ENCODE measurements at regions not wholly inside any gene's neighbourhood (a gene's known extent, or its start where the extent isn't known, plus 50 kb on each side); places are given as distances from the start of the nearest gene placed in this dataset.
"Not testable (repeated sequence)": the region's sequence is repeated elsewhere in the genome, so short reads cannot be mapped to it uniquely, and the experiment has no call there.

GRCh38 chr5:92760550-92760949 is 820.5 kb downstream of the NR2F1-AS1 start:
- no peak for DNase-seq

- peak; percentile 14 for DNase-seq
Observed at GRCh38 chr5:92758552-92758951, 822.5 kb downstream of the NR2F1-AS1 start.

- no peak for DNase-seq
Observed at GRCh38 chr5:92749943-92750342, 831.1 kb downstream of the NR2F1-AS1 start.

GRCh38 chr5:92748072-92748676 is 832.8 kb downstream of the NR2F1-AS1 start:
- no peak for DNase-seq

- no peak for DNase-seq
Observed at GRCh38 chr5:92741906-92742305, 839.1 kb downstream of the NR2F1-AS1 start.

- no peak for DNase-seq
Observed at GRCh38 chr5:92734211-92734940, 846.6 kb downstream of the NR2F1-AS1 start.

GRCh38 chr5:92730486-92730885 is 850.5 kb downstream of the NR2F1-AS1 start:
- DNase-seq: no peak

- no peak for DNase-seq
Observed at GRCh38 chr5:92729088-92729487, 851.9 kb downstream of the NR2F1-AS1 start.

GRCh38 chr5:92715946-92716520 is 865.0 kb downstream of the NR2F1-AS1 start:
- DNase-seq: no peak

- no peak for DNase-seq
Observed at GRCh38 chr5:92713826-92714225, 867.2 kb downstream of the NR2F1-AS1 start.

GRCh38 chr5:92713335-92713743 is 867.7 kb downstream of the NR2F1-AS1 start:
- no peak for DNase-seq

GRCh38 chr5:92711956-92712355 is 869.1 kb downstream of the NR2F1-AS1 start:
- DNase-seq: no peak

- DNase-seq: no peak
Observed at GRCh38 chr5:92704590-92704989, 876.4 kb downstream of the NR2F1-AS1 start.

- DNase-seq: no peak
Observed at GRCh38 chr5:92703976-92704375, 877.0 kb downstream of the NR2F1-AS1 start.

- no peak for DNase-seq
Observed at GRCh38 chr5:92695123-92696003, 885.7 kb downstream of the NR2F1-AS1 start.

GRCh38 chr5:92694067-92694466 is 887.0 kb downstream of the NR2F1-AS1 start:
- no peak for DNase-seq

GRCh38 chr5:92691955-92692354 is 889.1 kb downstream of the NR2F1-AS1 start:
- not testable (repeated sequence) for DNase-seq

GRCh38 chr5:92687821-92688722 is 892.9 kb downstream of the NR2F1-AS1 start:
- no peak for DNase-seq

GRCh38 chr5:92678640-92679039 is 902.4 kb downstream of the NR2F1-AS1 start:
- no peak for DNase-seq

- DNase-seq: no peak
Observed at GRCh38 chr5:92676215-92677165, 904.5 kb downstream of the NR2F1-AS1 start.

- DNase-seq: no peak
Observed at GRCh38 chr5:92674321-92674720, 906.7 kb downstream of the NR2F1-AS1 start.
